ENCODE measurements at regions not wholly inside any gene's neighbourhood (a gene's known extent, or its start where the extent isn't known, plus 50 kb on each side); places are given as distances from the start of the nearest gene placed in this dataset.

GRCh38 chr3:153956613-153957012 is 164.6 kb upstream of the ARHGEF26 start:
- no peak for FAIRE-seq
- no peaks in the 10 kb centered on the region for H3K4me1 ChIP-seq (ENCODE audit: control insufficient read depth, insufficient read depth, low read length)
- no peak overlapping the region for H2AFZ ChIP-seq (ENCODE audit: control insufficient read depth, low read depth, low read length)
- H3K79me2 ChIP-seq (ENCODE audit: control insufficient read depth, insufficient read depth, low read length) = no peaks in the 10 kb centered on the region
- no peak overlapping the region for H3K27ac ChIP-seq (ENCODE audit: control insufficient read depth, insufficient read depth)
- ATAC-seq = no peak; the same call in 2 of the 3 replicates
- H3K27me3 ChIP-seq (replicated peaks in 1 of 2; ENCODE audit: control insufficient read depth in 2 of 2, insufficient read depth in 2 of 2, low read length in 1 of 2) = no peaks in the 10 kb centered on the region
- H3K36me3 ChIP-seq (ENCODE audit: control insufficient read depth in 2 of 2, insufficient read depth in 2 of 2, low read length in 1 of 2) = no peaks in the 10 kb centered on the region
- ChIA-PET CTCF (no interaction called here), RAD21 (ENCODE audit: unreplicated experiment) (no interaction called here), POLR2A (no interaction called here), SMC1A (ENCODE audit: uncharacterized antibody, unreplicated experiment) (no interaction called here)
- intact Hi-C loops (cut with micrococcal nuclease; ENCODE audit: unreplicated experiment) = no loop called here
- WGBS (ENCODE audit: insufficient coverage, insufficient replicate concordance, low lambda C conversion rate, missing lambda C conversion rate) = 12% methylated on average over 5 of the region's 5 CpGs
- no peaks in the 10 kb centered on the region for H3K9me3 ChIP-seq (replicated peaks; ENCODE audit: control insufficient read depth, insufficient read depth, low read length)
- BruUV-seq (replicated peaks) = no TSS peak
- in situ Hi-C loops (cut with MboI) = no loop called here
- TF ChIP-seq RFX5 (IDR thresholded peaks at IDR 0.05; ENCODE audit: low read depth, low read length) (peak; percentile 71; the same call in 1 of the 2 replicates), BMI1 (IDR thresholded peaks at IDR 0.05; ENCODE audit: borderline replicate concordance) (no peak)
- H3K9ac ChIP-seq (ENCODE audit: control insufficient read depth, insufficient read depth, low read length) = no peak overlapping the region
- H3K4me2 ChIP-seq (ENCODE audit: control insufficient read depth, insufficient read depth) = no peak overlapping the region
- DNase-seq (ENCODE audit: low read depth, low spot score) = no peak
- no peak overlapping the region for H3K4me3 ChIP-seq
- H4K20me1 ChIP-seq (ENCODE audit: control insufficient read depth, insufficient read depth) = no peaks in the 10 kb centered on the region

DNA sequence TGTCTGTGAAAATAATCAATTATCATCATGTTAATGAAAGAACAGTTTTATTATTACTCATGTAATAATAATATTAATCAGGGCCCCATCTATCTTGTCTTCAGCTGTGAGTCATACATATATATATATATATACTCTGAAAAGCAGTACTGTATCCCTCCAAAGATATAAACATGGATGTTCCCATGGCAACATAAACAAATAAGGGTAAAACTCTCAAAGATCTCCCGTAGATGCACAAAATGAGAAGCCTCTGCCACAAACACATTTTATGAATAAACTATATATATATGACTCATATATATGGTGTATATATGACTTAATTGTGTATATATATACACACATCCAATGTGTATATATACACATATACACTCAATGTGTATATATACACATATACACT is 163.8 kb upstream of the ARHGEF26 start:
- no TSS peak for BruUV-seq (replicated peaks)
- ChIA-PET CTCF (no interaction called here), SMC1A (ENCODE audit: uncharacterized antibody, unreplicated experiment) (no interaction called here)

More for the DNA sequence above, 163.8 kb upstream of the ARHGEF26 start:
- Histone ChIP-seq H3K27ac (ENCODE audit: control insufficient read depth, insufficient read depth) (no peak overlapping the region), H3K36me3 (ENCODE audit: control insufficient read depth in 2 of 2, insufficient read depth in 2 of 2, low read length in 1 of 2) (no peaks in the 10 kb centered on the region), H3K4me1 (ENCODE audit: control insufficient read depth, insufficient read depth, low read length) (no peaks in the 10 kb centered on the region), H4K20me1 (ENCODE audit: control insufficient read depth, insufficient read depth) (no peaks in the 10 kb centered on the region), H3K4me3 (no peak overlapping the region), H3K27me3 (replicated peaks in 1 of 2; ENCODE audit: control insufficient read depth in 2 of 2, insufficient read depth in 2 of 2, low read length in 1 of 2) (no peaks in the 10 kb centered on the region), H3K9me3 (replicated peaks; ENCODE audit: control insufficient read depth, insufficient read depth, low read length) (no peaks in the 10 kb centered on the region), H3K79me2 (ENCODE audit: control insufficient read depth, insufficient read depth, low read length) (no peaks in the 10 kb centered on the region), H3K9ac (ENCODE audit: control insufficient read depth, insufficient read depth, low read length) (no peak overlapping the region), H3K4me2 (ENCODE audit: control insufficient read depth, insufficient read depth) (no peak overlapping the region), H2AFZ (ENCODE audit: control insufficient read depth, low read depth, low read length) (no peak overlapping the region)
- TF ChIP-seq CREB1 (IDR thresholded peaks at IDR 0.05; ENCODE audit: low read depth) = no peak
- no peak for TF ChIP-seq FOXK2 (IDR thresholded peaks at IDR 0.05)
- no peak for TF ChIP-seq CHD1 (IDR thresholded peaks at IDR 0.05; ENCODE audit: low read depth, low read length)
- TF ChIP-seq JUND (IDR thresholded peaks at IDR 0.05; ENCODE audit: low read depth, low read length) = no peak
- no peak for TF ChIP-seq NR2F1 (conservative IDR thresholded peaks at IDR 0.05)
- TF ChIP-seq SUZ12 (IDR thresholded peaks at IDR 0.05; ENCODE audit: unreplicated experiment) = no peak
- TF ChIP-seq, protein P1, sequence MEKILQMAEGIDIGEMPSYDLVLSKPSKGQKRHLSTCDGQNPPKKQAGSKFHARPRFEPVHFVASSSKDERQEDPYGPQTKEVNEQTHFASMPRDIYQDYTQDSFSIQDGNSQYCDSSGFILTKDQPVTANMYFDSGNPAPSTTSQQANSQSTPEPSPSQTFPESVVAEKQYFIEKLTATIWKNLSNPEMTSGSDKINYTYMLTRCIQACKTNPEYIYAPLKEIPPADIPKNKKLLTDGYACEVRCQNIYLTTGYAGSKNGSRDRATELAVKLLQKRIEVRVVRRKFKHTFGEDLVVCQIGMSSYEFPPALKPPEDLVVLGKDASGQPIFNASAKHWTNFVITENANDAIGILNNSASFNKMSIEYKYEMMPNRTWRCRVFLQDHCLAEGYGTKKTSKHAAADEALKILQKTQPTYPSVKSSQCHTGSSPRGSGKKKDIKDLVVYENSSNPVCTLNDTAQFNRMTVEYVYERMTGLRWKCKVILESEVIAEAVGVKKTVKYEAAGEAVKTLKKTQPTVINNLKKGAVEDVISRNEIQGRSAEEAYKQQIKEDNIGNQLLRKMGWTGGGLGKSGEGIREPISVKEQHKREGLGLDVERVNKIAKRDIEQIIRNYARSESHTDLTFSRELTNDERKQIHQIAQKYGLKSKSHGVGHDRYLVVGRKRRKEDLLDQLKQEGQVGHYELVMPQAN (conservative IDR thresholded peaks at IDR 0.05) = no peak
- no peak for TF ChIP-seq SMC3 (IDR thresholded peaks at IDR 0.05; ENCODE audit: borderline replicate concordance, low read length)
- no peak for TF ChIP-seq CBX3 (IDR thresholded peaks at IDR 0.05; ENCODE audit: borderline replicate concordance, low read depth)
- no peak for TF ChIP-seq ETV6 (conservative IDR thresholded peaks at IDR 0.05 in 1 of 2, IDR thresholded peaks at IDR 0.05 in 1 of 2; ENCODE audit: borderline replicate concordance in 1 of 2, low read depth in 1 of 2)
- TF ChIP-seq SRF (IDR thresholded peaks at IDR 0.05; ENCODE audit: low read depth in 2 of 2, low read length in 2 of 2) = no peak
- TF ChIP-seq SREBF1 (IDR thresholded peaks at IDR 0.05; ENCODE audit: low read length) = no peak
- no peak for TF ChIP-seq NFYB (IDR thresholded peaks at IDR 0.05; ENCODE audit: insufficient read depth, low read depth, low read length)
- TF ChIP-seq ESRRA (IDR thresholded peaks at IDR 0.05; ENCODE audit: low read length) = no peak
- no peak for TF ChIP-seq RB1 (IDR thresholded peaks at IDR 0.05; ENCODE audit: borderline replicate concordance)
- no peak for TF ChIP-seq IKZF1 (conservative IDR thresholded peaks at IDR 0.05)
- no peak for TF ChIP-seq TCF3 (IDR thresholded peaks at IDR 0.05; ENCODE audit: borderline replicate concordance, insufficient read depth, low read depth, low read length)
- TF ChIP-seq HDAC2 (IDR thresholded peaks at IDR 0.05) = no peak
- no peak for TF ChIP-seq NRF1 (conservative IDR thresholded peaks at IDR 0.05; ENCODE audit: low read depth, low read length)
- RAD21 ChIA-PET (ENCODE audit: unreplicated experiment) = no interaction called here
- POLR2A ChIA-PET = no interaction called here
- ATAC-seq = no peak; the same call in 2 of the 3 replicates
- 0% methylated on average over 1 of the region's 1 CpG for WGBS (ENCODE audit: insufficient coverage, insufficient replicate concordance, low lambda C conversion rate, missing lambda C conversion rate)
- in situ Hi-C loops (cut with MboI) (no loop called here), intact Hi-C loops (cut with micrococcal nuclease; ENCODE audit: unreplicated experiment) (no loop called here)
- no peak for FAIRE-seq
- no peak for DNase-seq (ENCODE audit: low read depth, low spot score)

All from GM12878 (cell line).